ENCODE measurements at regions not wholly inside any gene's neighbourhood (a gene's known extent, or its start where the extent isn't known, plus 50 kb on each side); places are given as distances from the start of the nearest gene placed in this dataset.

GRCh38 chr6:156707818-156708217 is 69.4 kb upstream of the ARID1B start (continued):
- TF ChIP-seq ZFP30 (CRISPR knock-in tag; IDR thresholded peaks at IDR 0.05), result no peak
- no peak for TF ChIP-seq ISL1 (CRISPR knock-in tag; IDR thresholded peaks at IDR 0.05)
- TF ChIP-seq ZC3H10 (CRISPR knock-in tag; IDR thresholded peaks at IDR 0.05), result no peak
- TF ChIP-seq TCF4 (CRISPR knock-in tag; IDR thresholded peaks at IDR 0.05; ENCODE audit: borderline replicate concordance), result no peak
- no peak for TF ChIP-seq TOX (CRISPR knock-in tag; IDR thresholded peaks at IDR 0.05; ENCODE audit: borderline replicate concordance)
- no peak for TF ChIP-seq CSRNP3 (CRISPR knock-in tag; IDR thresholded peaks at IDR 0.05)
- TF ChIP-seq BACH2 (CRISPR knock-in tag; IDR thresholded peaks at IDR 0.05; ENCODE audit: borderline replicate concordance), result no peak
- TF ChIP-seq ARNTL (CRISPR knock-in tag; IDR thresholded peaks at IDR 0.05; ENCODE audit: borderline replicate concordance, low read depth), result no peak
- no peak for TF ChIP-seq ZNF565 (CRISPR knock-in tag; conservative IDR thresholded peaks at IDR 0.05; ENCODE audit: low read depth)
- TF ChIP-seq, protein P1, sequence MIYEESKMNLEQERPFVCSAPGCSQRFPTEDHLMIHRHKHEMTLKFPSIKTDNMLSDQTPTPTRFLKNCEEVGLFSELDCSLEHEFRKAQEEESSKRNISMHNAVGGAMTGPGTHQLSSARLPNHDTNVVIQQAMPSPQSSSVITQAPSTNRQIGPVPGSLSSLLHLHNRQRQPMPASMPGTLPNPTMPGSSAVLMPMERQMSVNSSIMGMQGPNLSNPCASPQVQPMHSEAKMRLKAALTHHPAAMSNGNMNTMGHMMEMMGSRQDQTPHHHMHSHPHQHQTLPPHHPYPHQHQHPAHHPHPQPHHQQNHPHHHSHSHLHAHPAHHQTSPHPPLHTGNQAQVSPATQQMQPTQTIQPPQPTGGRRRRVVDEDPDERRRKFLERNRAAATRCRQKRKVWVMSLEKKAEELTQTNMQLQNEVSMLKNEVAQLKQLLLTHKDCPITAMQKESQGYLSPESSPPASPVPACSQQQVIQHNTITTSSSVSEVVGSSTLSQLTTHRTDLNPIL (CRISPR knock-in tag; IDR thresholded peaks at IDR 0.05; ENCODE audit: low read depth), result no peak

DNA sequence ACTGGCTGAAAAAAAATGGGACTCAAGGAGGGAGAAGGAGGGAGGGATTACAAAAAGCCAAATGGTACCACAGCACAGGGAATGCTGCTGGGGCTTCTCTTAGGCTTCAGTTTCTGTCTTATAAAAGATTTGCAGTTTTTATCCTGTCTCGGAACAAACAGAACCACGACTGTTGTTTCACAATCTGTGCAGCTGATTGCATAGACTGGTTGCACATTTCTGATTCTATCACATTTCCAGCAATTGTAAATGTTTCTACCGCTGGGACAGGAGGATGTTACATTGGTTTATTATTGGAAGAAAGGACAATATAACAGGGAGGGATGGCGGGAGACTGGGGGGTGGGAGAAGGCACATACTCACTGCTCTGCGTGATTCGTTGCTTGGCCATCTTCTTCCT is 73.5 kb upstream of the ARID1B start:
- TF ChIP-seq PATZ1 (CRISPR knock-in tag; IDR thresholded peaks at IDR 0.05; ENCODE audit: borderline replicate concordance) (no peak), ZC3H10 (CRISPR knock-in tag; IDR thresholded peaks at IDR 0.05) (no peak), PPARA (CRISPR knock-in tag; IDR thresholded peaks at IDR 0.05; ENCODE audit: borderline replicate concordance) (no peak), ESRRG (CRISPR knock-in tag; IDR thresholded peaks at IDR 0.05) (no peak), CSDC2 (CRISPR knock-in tag; IDR thresholded peaks at IDR 0.05) (no peak), OSR1 (CRISPR knock-in tag; IDR thresholded peaks at IDR 0.05) (no peak), ZNF8 (CRISPR knock-in tag; IDR thresholded peaks at IDR 0.05) (no peak), TSHZ2 (CRISPR knock-in tag; IDR thresholded peaks at IDR 0.05) (no peak)
- TF ChIP-seq, protein P2, sequence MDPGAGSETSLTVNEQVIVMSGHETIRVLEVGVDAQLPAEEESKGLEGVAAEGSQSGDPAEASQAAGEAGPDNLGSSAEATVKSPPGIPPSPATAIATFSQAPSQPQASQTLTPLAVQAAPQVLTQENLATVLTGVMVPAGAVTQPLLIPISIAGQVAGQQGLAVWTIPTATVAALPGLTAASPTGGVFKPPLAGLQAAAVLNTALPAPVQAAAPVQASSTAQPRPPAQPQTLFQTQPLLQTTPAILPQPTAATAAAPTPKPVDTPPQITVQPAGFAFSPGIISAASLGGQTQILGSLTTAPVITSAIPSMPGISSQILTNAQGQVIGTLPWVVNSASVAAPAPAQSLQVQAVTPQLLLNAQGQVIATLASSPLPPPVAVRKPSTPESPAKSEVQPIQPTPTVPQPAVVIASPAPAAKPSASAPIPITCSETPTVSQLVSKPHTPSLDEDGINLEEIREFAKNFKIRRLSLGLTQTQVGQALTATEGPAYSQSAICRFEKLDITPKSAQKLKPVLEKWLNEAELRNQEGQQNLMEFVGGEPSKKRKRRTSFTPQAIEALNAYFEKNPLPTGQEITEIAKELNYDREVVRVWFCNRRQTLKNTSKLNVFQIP (CRISPR knock-in tag; IDR thresholded peaks at IDR 0.05; ENCODE audit: borderline replicate concordance, low read depth), result no peak
- ATAC-seq, result no peak

DNA sequence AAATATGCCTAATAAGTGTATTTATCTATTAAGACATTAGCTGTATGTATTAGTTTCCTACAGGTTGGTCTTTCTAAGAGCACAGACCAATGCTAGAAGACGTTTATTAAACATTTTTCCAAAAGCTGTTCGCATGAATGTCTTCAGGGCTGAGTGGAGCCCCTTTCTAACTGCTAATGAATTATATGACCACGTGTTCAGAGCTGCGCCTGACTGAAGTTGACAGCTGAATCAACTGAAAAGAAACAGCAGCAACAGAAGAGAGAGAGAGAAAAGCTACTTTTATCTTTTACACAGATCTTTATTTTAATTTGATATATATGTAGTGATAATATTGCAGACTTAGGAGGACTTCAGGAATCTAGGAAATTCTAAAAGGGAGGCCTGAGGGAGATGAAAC is 75.2 kb upstream of the ARID1B start:
- ATAC-seq, result no peak
- TF ChIP-seq CSDC2 (CRISPR knock-in tag; IDR thresholded peaks at IDR 0.05) (no peak), GLIS3 (CRISPR knock-in tag; IDR thresholded peaks at IDR 0.05) (no peak), ZC3H10 (CRISPR knock-in tag; IDR thresholded peaks at IDR 0.05) (no peak), ZNF8 (CRISPR knock-in tag; IDR thresholded peaks at IDR 0.05) (no peak), ZFP30 (CRISPR knock-in tag; IDR thresholded peaks at IDR 0.05) (no peak), ZNF565 (CRISPR knock-in tag; conservative IDR thresholded peaks at IDR 0.05; ENCODE audit: low read depth) (no peak), ESRRG (CRISPR knock-in tag; IDR thresholded peaks at IDR 0.05) (no peak), ZNF70 (CRISPR knock-in tag; IDR thresholded peaks at IDR 0.05) (no peak), ARNTL (CRISPR knock-in tag; IDR thresholded peaks at IDR 0.05; ENCODE audit: borderline replicate concordance, low read depth) (no peak), TOX (CRISPR knock-in tag; IDR thresholded peaks at IDR 0.05; ENCODE audit: borderline replicate concordance) (no peak), TCF4 (CRISPR knock-in tag; IDR thresholded peaks at IDR 0.05; ENCODE audit: borderline replicate concordance) (no peak), PATZ1 (CRISPR knock-in tag; IDR thresholded peaks at IDR 0.05; ENCODE audit: borderline replicate concordance) (no peak), CSRNP3 (CRISPR knock-in tag; IDR thresholded peaks at IDR 0.05) (no peak), RARB (CRISPR knock-in tag; IDR thresholded peaks at IDR 0.05) (no peak), TSHZ2 (CRISPR knock-in tag; IDR thresholded peaks at IDR 0.05) (no peak), PPARA (CRISPR knock-in tag; IDR thresholded peaks at IDR 0.05; ENCODE audit: borderline replicate concordance) (no peak), ISL1 (CRISPR knock-in tag; IDR thresholded peaks at IDR 0.05) (no peak)
